Hepatic stellate cell (primary cell): ENCODE measurements at regions not wholly inside any gene's neighbourhood (a gene's known extent, or its start where the extent isn't known, plus 50 kb on each side); places are given as distances from the start of the nearest gene placed in this dataset.
"Not testable (repeated sequence)": the region's sequence is repeated elsewhere in the genome, so short reads cannot be mapped to it uniquely, and the experiment has no call there.

ENCODE experiments used
- DNase-seq: peaks from one replicate; pipeline ENCODE4 v3.0.0; 2011; ENCODE audit warnings: low spot score

DNA sequence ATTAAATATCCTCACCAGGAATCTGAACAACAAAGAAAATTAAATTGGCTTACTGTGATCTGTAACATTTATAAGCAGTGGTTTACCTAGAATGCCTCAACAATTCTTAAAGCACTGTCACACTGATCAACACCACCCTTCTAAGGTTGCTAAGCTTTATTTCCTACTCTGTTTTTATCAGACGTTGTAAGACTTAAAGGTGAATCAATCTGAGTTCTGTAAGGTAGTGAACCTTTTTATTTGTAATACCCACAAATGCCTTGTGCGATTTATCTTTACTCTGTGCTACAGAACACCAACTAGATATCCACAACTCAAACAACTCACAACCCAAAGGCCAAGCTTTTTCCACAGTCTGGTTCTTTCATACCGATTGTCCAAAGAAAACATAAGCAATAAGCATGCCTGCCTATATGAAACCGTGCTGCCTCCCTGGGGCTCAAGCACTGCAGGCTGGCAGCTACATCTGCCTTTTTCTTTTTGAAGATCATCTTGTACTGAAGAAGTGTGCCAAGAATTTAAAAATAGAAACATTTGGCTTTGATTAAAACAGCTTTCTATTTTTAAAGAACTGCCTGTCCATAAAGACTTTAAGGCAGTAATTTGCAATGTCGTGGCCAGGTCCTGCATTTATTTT, 490.7 kb downstream of the NUP35 start:
- DNase-seq, result no peak

DNA sequence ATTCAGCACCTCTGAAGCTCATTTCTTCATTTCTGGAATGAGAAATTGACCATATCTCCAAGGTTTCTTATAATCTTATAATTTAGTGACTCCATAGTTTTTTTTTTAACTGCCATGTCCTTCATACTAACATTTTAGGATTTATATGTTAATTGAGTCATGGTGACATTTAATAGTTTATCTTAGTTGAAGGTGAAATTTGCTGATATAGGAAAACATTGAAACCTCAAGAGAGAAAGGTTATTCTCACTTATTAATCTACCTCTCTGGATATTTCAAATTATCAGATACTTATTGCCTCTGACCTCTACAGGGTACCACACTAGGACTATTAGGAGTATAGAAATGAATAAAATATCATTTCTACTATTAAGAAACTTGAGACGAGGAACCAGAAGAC, 499.0 kb downstream of the NUP35 start:
- DNase-seq, result no peak

DNA sequence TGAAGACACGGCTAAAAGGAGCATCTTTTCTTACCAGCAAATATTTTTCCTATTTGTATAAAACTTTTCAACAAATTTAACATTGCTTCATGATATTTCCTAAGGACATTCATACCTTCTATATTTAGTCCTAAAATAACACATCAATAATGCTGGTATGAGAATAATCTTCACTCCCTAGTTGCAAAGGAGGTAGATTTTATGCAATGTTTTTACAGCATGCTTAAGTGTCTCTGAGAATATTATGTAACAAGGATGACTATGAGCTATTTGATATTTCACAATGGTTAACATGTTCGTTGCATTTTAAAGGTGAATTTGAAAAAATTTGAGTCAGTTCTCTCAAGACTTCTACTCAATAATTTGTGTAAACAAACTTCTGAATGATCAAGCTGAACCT, 506.7 kb downstream of the NUP35 start:
- no peak for DNase-seq

DNA sequence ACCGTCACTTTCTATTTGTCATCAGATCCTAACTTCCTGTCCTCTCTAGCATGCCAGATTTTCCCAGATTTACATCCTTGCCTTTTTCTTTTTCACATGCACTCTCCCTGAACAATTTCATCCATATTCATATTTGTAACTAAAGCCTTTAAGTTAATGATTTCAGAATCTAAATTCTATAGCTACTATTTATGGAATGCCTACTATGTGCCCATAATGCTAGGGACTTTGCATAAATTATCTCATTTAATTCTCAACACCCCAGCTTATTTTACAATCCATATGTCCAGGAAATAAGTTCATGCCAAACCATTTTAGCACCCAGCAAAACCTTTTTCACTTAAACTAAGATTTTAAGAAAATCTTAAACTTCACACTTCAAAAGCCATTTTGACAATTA, 531.9 kb downstream of the NUP35 start:
- DNase-seq, result no peak

DNA sequence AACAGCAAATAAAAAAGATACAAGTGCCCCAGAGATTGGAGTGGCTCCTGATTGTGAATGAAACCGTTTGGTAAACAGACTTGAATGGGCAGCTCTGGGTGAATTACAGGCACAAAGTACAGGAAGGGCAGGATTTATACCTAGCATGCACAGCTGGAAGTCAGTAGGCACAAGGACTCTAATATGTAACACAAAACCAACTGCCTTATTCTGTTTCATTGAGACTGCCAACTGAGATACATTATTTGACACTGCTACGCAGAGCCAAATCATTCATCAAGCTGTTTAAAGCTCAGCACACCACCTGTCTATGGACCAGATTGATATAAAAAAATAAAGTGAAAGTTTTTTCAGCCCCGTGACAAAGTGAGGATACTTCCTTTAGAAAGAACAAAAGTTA, 541.2 kb downstream of the NUP35 start:
- no peak for DNase-seq

DNA sequence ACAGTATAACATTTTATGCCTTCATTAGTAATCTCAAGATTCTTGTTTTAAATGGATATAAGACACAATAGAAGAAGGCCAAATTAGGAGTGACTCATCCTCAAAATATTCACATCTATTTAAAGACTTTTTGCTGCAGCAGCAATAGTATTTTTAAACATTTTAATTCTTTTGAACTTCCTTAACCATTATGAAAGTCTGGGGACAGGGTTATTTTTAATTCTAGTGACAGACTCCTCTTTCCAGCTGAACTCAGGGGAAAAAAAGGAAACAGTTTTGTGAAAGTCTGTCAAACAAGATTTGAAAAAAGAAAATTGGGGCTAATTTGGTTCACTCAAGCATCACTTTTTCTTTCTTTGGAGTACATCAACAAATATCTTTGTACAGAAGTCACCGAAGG, 541.8 kb downstream of the NUP35 start:
- DNase-seq, result no peak

DNA sequence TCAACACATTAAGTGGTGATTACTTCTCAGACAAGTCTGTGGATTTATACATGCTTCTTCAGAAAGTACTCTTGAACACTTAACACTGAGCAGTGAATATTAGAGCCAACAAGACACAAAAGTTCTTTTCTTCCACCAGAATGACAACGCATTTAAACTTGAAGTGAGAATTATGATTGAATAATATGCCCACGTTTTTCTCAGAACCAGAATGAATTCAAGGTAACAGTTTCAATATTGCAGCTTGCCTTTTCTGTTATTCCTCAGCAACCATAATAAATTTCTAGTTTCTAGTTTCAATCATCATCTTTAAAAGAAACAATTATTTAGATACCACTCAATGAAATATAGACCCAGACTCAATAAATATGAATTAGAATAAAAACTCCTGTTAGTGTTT, 547.0 kb downstream of the NUP35 start:
- DNase-seq, result no peak

DNA sequence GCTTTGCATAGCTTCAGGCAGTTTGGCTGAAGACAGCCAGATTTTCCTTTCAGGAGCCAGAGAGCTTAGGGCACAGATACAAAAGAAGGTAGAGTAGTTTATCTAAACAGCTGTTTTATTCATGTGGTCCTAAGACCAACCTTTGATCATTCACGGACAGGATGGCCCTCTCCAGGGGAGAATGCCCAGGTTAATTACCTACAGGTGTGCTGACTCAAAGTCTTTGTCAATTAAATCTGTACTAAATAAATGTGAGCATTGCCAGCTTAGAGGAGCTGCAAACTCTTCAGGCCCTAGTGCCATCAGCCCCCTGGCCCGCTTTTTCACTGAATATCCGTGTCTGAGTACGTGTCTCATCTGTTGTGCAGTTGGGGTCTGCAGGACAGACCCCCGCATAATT, 554.7 kb downstream of the NUP35 start:
- no peak for DNase-seq

DNA sequence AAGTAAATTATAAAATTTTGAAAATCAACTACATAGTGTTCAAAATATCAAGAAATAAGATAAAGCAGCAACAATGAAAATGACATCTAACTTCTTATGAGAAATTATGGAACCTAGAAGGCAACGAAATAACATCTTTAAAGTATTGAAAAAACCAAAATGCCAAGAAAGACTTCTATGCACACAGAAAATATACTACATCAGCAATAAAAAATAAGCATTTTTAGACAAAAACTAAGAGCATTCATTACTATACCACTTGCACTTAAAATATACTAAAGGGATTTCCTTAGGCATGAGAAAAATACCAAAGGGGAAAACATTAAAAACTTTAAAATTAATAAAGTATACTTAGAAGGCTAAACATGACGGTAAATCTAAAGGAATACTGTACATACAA, 556.3 kb downstream of the NUP35 start:
- DNase-seq, result no peak

DNA sequence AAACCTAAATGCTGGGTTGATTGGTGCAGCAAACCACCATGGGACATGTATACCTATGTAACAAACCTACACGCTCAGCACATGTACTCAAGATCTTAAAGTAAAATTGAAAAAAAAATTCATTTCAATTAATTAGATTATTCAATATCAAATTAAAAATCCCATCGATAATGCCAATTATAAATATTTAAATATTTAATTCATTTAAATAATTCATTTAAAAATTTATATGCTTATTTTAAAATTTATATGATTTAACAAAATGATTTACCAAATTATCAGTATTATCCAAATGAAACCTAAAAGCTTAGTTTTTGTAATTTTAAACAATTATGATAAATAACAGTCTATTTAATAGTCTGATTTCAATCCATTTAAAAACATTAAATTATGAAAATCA, 560.4 kb downstream of the NUP35 start:
- DNase-seq, result no peak

DNA sequence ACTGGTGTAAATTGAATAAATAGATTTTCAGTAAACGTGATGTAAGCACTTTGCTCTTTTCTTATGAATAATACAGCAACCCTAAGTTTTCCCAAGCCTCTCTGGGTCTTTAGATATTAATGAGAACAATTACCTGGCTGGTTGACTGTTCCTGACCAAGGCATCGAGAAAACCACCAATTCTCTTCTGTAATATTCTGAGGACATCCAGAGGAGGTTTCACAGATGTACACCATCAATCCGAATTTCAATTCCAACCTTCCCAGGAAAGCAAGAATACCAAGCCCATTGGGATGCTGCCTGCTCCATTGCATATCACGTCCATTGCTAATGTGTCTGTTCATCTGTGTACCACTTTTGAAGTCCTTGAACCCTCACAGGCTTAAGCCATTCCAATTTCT, 571.8 kb downstream of the NUP35 start:
- DNase-seq, result no peak

DNA sequence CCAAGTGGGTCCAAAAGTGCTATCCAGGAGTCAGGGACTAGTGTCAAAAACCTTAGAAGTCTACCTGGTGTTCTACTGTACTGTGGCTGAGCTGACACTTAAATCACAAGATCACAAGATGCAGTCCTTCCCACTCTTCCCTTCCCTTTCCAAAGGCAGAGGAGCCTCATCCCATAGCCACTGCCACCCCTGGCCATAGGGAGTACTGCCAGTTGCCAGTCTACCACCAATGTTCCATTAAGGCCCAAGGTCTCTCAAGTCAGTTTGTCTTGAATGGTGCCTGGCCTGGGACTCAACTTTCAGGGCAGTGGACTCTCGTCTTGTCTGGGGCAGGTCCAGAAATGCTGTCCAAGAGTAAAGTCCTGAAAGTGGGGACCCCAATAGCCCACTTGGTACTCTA, 585.6 kb downstream of the NUP35 start:
- DNase-seq, result no peak

DNA sequence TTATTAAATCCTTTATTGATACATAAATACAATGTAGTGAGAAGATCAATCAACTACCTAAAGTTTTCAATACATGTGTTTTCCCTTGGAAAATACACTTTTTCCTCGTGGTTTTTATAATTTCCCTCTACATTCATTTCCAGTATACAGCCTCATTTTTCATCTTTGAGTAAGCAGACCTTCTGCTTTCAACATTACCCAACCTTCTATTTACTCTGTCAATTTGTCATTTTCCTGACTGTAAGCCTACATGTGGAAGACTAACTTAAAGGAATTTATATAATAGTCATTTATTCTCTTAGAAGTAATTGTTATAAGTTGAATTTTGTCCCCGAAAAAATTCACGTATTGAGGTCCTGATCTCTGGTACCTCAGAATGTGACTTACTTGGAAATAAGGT, 594.0 kb downstream of the NUP35 start:
- DNase-seq, result no peak

DNA sequence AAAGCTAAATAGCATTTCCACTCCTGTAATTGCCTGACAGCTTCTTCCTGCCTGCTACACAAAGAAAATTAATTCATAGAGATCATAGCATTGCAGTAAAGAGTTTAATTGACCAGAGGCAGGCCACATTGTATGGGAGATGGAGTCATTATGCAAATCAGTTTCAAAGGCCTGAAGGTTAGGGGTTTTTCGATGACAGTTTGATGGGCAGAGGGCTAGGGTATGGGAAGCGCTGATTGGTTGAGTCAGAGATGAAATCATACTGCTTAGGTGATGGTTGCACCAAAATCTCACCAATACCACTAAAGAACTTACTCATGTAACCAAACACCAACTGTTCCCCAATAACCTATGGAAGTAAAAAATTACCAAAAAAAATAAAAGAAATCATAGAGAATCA, 599.0 kb downstream of the NUP35 start:
- DNase-seq, result no peak

DNA sequence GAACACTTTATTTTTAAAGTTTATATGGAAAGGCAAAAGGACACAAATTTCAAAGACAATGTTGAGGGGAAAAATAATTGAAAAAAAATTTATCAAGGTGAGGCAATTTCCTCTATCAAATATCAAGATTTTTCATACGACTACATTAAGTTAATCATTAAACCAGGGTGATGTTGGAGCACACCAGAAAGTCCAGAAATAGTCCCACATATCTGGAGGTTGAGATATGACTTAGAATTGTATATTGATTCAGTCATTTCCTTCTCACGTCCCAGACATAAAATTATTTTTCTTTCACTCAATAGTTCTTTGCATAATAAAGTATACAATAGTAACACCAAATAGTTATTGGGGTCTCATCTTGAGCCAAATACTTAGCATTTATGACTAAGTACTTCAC, 605.1 kb downstream of the NUP35 start:
- no peak for DNase-seq

DNA sequence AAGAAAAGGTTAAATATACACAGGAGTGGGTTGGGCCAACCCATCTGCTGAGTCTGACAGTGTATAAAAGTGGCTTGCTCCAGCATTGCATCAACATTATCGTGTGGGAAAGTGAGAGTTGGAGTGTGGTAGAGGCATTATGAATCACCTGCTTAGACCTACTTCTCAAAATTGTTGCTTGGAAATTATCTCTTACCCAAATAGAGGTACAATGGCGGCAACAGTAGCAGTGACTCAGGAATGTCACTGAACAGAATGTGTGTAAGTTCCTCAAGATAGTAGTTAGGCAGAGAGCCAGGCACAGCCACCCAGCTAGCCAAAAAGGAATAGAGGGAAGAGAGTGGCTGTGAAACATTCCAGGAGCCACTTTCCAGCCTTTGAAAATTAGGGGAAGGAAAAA, 616.0 kb downstream of the NUP35 start:
- DNase-seq, result no peak

DNA sequence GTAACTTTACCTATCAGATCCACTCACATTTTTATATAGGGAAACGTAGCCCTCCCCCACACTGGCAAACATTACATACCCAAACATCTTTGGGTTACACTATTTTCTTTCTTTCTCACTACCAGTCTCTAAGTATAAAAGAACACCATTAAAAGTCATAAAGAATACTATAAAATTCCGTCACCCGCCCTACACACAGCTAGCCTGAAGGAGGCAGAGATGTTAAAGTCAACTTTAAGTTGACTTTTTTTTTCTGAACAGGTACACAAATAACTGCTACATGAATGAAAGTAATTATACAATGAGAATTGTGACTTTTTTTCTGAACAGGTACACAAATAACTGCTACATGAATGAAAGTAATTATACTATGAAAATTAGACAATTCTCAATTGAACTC, 628.3 kb downstream of the NUP35 start:
- DNase-seq, result no peak

DNA sequence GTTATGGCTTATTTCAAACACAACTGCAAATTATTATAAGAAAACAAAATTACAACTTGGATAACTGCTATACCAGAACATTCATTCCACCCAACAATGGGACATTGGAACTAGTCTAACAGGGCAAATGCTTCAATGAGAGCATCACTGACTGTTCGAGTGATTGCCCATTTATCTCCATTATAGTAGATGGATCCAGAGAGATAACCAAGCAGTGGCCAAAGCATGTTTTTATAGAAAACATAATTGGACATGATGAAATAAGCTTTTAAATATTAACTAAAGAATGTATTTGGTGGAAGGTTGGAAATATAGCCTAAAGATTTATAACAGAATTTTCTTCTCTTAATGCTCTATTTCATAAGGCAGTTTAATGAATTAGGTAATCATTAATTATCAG, 634.8 kb downstream of the NUP35 start:
- no peak for DNase-seq

DNA sequence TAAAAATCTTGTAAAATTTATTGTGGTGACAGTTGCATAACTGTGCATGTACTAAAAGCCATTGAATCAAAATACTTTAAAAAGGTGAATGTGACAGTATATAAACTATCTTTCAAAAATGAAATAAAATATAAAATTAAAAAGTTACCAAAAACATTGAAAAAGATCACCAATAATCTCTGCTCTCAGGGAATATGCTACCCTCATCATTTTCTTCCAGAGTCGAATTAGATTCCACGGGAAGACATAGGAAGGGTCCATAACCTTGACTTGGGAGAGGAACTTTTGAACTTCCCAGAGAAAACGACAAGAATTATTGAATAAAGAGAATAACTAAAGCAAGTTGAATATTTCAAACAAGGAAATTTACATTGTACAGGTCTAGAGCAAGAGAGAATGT, 649.5 kb downstream of the NUP35 start:
- no peak for DNase-seq

DNA sequence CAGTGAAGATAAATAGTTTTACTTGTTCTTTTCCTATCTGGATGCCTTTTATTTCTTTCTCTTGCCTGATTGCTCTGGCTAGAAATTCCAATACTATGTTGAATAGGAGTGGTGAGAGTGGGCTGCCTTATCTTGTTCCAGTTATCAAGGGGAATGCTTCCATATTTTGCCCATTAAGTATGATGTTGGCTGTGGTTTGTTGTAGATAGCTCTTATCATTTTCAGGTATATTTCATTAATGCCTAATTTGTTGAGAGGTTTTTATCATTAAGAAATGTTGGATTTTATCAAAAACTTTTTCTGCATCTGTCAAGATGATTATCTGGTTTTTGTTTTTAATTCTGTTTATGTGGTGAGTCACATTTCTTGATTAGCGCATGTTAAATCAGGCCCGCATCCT, 655.8 kb downstream of the NUP35 start:
- DNase-seq, result no peak

DNA sequence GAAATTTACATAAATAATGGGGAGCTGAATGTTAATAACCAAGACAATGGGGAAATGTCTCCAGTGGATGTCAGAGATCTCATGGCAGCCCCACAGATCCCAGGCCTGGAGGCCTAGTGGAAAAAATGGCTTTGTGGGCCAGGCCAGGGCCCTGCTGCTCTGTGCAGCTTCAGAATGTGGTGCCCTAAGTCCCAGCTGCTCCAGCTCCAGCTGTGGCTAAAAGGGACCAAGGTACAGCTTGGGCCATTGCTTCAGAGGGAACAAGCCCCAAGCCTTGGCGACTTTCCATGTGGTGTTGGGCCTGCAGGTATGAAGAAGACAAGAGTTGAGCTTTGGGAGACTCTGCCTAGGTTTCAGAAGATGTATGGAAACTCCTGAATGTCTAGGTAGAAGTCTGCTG, 658.2 kb downstream of the NUP35 start:
- DNase-seq, result no peak

DNA sequence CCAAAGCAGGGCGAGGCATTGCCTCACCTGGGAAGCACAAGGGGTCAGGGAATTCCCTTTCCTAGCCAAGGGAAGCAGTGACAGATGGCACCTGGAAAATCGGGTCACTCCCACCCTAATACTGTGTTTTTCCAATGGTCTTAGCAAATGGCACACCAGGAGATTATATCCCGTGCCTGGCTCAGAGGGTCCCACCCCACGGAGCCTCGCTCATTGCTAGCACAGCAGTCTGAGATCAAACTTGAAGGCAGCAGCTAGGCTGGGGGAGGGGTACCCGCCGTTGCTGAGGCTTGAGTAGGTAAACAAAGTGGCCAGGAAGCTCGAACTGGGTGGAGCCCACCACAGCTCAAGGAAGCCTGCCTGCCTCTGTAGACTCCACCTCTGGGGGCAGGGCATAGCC, 664.6 kb downstream of the NUP35 start:
- not testable (repeated sequence) for DNase-seq

DNA sequence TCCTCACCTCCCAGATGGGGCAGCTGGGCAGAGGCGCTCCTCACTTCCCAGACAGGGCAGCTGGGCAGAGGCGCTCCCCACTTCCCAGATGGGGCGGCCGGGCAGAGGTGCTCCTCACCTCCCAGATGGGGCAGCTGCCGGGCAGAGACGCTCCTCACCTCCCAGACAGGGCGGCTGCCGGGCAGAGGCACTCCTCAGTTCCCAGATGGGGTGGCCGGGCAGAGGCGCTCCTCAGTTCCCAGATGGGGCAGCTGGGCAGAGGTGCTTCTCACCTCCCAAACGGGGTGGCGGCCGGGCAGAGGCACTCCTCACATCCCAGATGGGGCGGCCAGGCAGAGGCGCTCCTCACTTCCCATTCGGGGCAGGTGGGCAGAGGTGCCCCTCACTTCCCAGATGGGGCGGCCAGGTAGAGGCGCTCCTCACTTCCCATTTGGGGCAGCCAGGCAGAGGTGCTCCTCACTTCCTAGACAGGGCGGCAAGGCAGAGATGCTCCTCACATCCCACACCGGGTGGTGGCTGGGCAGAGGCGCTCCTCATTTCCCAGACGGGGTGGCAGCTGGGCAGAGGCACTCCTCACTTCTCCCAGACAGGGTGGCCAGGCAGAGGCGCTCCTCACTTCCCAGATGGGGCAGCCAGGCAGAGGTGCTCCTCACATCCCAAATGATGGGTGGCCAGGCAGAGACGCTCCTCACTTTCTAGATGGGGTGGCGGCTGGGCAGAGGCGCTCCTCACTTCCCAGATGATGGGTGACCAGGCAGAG, 668.1 kb downstream of the NUP35 start:
- DNase-seq, result not testable (repeated sequence)

DNA sequence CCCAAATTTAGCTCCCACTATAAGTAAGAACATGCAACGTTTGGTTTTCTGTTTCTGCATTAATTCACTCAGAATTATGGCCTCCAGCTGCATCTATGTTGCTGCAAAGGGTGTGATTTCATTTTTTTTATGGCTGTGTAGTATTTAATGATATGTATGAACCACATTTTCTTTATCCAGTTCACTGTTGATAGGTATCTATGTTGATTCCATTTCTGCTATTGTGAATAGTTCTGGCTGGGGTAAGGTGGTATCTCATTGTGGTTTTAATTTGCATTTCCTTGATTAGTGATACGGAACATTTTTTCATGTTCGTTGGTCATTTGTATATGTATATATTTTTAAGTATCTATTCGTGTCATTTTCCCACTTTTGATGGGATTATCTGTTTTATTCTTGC, 674.3 kb downstream of the NUP35 start:
- no peak for DNase-seq
